ENCODE measurements at regions not wholly inside any gene's neighbourhood (a gene's known extent, or its start where the extent isn't known, plus 50 kb on each side); places are given as distances from the start of the nearest gene placed in this dataset.

GRCh38 chr18:41700416-41700815 lies 254.6 kb upstream of the PIK3C3 start:
- TF ChIP-seq CTCF (conservative IDR thresholded peaks at IDR 0.05; ENCODE audit: low read length) (no peak), EZH2phosphoT487 (IDR thresholded peaks at IDR 0.05; ENCODE audit: borderline replicate concordance, low read depth, low read length) (no peak)
